GM13977 (cell line): ENCODE measurements at regions not wholly inside any gene's neighbourhood (a gene's known extent, or its start where the extent isn't known, plus 50 kb on each side); places are given as distances from the start of the nearest gene placed in this dataset.

ENCODE experiments used
- DNase-seq: peaks from one replicate; pipeline ENCODE4 v3.0.0; 2012; ENCODE audit warnings: low spot score
- in situ Hi-C: fragments of 300-500 bp; cut with MboI; formaldehyde crosslinking; loops from one replicate; pipeline ENCODE4 v1.12.0; 2022; ENCODE audit warnings: low sequenced_read_pairs, low pct_unique_long_range_greater_than_20kb, mixed read lengths, inconsistent platforms; ENCODE audit not compliant: unreplicated experiment
- TF ChIP-seq, protein P1 (sequence below): IDR thresholded peaks from 2 replicates; pipeline ENCODE4 v1.5.1; 2012; ENCODE audit warnings: mild to moderate bottlenecking, control low read depth; ENCODE audit not compliant: insufficient read depth; ENCODE audit errors: extremely low read depth, missing control alignments

GRCh38 chr5:36384845-36385244 lies 83.1 kb upstream of the RANBP3L start:
- in situ Hi-C loops: no loop called here
- TF ChIP-seq, protein P1, sequence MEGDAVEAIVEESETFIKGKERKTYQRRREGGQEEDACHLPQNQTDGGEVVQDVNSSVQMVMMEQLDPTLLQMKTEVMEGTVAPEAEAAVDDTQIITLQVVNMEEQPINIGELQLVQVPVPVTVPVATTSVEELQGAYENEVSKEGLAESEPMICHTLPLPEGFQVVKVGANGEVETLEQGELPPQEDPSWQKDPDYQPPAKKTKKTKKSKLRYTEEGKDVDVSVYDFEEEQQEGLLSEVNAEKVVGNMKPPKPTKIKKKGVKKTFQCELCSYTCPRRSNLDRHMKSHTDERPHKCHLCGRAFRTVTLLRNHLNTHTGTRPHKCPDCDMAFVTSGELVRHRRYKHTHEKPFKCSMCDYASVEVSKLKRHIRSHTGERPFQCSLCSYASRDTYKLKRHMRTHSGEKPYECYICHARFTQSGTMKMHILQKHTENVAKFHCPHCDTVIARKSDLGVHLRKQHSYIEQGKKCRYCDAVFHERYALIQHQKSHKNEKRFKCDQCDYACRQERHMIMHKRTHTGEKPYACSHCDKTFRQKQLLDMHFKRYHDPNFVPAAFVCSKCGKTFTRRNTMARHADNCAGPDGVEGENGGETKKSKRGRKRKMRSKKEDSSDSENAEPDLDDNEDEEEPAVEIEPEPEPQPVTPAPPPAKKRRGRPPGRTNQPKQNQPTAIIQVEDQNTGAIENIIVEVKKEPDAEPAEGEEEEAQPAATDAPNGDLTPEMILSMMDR: no peak
- no peak for DNase-seq

DNA sequence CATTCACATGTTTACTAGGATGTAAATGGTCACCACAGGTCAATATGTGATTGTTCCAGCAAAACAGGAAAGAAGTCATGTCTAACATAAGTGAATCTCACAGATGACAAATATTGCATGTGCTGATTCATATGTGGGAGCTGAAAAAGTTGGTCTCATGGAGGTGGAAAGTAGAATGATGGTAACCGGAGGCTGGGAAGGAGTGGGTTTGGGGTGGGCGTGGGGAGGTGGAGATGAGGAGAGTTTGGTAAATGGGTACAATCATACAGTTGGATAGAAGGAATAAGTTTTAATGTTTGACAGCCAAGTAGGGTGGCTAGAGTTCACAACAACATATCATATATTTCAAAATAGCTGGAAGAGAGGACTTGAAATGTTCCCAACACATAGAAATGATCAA lies 83.8 kb upstream of the RANBP3L start:
- in situ Hi-C loops: no loop called here
- DNase-seq: no peak
- TF ChIP-seq, protein P1: no peak

DNA sequence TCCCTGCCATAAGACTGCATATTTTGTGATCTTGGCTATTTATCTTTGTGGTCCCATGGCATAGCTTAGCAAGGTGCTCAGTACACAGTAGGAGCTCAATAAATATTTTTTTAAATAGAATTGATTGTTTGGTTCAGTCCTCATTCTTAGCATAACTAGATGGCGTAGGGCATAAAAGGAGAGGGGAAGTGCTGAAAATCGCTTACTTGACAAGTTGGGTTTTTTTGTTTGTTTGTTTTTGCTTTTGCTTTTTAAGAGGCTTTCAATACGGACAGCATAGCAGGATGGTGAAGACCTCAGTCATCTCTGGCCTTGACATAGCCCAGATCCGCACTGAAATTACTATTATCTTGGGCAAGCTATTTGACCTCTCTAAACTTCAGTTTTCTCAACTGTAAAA lies 86.6 kb upstream of the RANBP3L start:
- no peak for DNase-seq
- in situ Hi-C loops: no loop called here
- TF ChIP-seq, protein P1: no peak

GRCh38 chr5:36389245-36389644 lies 87.5 kb upstream of the RANBP3L start:
- DNase-seq: no peak
- in situ Hi-C loops: no loop called here
- TF ChIP-seq, protein P1: no peak

GRCh38 chr5:36390640-36391039 lies 88.9 kb upstream of the RANBP3L start:
- in situ Hi-C loops: no loop called here
- DNase-seq: no peak
- TF ChIP-seq, protein P1: no peak

DNA sequence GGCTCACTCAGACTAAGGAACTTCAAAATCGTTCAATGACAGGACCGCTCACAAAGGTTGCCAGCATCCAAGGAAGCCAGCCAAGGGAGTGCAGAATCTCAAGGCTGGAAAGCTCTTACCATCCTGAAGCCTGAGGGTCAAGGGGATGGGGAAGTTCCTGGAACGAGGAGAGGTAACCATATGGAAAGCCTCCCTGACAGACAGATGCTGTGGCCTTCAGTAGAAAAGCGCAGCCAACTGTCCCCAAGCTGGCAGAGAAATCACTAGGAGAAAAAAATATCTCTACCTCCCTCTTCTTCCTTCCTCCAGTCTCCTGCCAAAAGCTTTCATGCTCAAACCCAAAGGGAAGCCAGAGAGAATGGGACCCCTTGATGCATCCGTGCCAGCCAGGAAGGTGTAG lies 90.5 kb upstream of the RANBP3L start:
- no peak for DNase-seq
- TF ChIP-seq, protein P1: no peak
- in situ Hi-C loops: no loop called here

- TF ChIP-seq, protein P1: no peak
- in situ Hi-C loops: no loop called here
- no peak for DNase-seq
Measured at GRCh38 chr5:36392818-36393217, 91.1 kb upstream of the RANBP3L start.
